ENCODE measurements at regions not wholly inside any gene's neighbourhood (a gene's known extent, or its start where the extent isn't known, plus 50 kb on each side); places are given as distances from the start of the nearest gene placed in this dataset.

DNA sequence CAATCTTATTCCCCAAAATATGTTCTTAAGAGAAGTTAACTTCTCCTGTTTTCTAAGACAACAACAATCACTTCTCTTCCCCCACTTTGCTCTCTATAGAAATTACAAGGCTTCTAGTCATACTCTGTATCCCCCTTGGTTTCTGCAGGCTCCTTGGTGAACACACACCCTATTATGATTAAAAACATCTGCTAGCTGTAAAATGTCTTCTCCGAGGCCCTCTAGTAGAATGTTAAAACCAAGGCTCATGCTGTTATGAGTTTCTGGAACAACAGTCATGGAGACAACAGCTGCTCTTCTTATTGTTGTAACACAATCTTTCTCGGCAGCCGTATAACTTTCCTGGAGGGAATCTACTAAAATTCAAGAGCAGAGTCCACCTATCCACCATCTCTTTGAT lies 397.5 kb upstream of the CCDC196 start:
- DNase-seq (ENCODE audit: low spot score in 2 of 2) (no peak), FAIRE-seq (no peak)

DNA sequence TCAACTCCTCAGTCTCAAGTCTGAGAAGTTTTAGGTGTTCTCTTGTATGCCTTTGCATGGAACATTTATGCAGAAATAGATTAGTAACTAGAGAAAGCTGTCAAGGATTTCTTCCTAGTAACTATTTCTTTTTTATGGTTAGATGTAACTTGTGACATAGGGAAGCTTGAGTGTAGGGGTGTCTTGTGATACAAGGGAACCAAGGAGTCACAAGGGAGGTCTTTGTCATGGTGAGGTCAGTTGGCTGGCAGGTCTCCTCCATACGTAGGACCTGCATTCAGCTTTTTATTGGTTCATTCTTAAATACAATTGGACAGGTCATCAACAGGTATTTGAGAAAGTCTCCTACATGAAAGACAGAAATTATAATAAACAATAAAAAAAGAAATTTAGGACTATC lies 394.0 kb upstream of the CCDC196 start:
- no peak for FAIRE-seq
- no peak for DNase-seq (ENCODE audit: low spot score in 2 of 2)

DNA sequence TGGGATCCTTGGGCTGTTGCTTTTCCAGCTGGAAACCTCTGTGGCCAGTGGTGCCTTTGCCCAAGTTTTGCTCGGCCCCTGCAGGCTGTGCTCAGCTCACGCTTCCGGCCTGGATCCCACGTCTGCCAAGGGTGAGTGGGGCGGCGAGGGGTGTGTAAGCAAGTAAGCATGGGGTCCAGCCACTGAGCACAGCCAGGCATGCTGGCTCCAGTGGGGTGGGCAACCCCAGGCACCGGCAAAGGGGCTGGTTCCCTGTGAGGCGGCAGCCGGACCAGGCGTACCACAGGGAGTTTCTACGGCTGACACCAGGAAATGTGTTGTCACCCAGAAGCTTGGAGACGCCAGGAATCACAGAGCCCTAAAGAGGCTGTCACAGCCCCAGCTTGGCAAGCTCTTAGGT lies 393.4 kb upstream of the CCDC196 start:
- no peak for FAIRE-seq
- no peak for DNase-seq (ENCODE audit: low spot score in 2 of 2)

DNA sequence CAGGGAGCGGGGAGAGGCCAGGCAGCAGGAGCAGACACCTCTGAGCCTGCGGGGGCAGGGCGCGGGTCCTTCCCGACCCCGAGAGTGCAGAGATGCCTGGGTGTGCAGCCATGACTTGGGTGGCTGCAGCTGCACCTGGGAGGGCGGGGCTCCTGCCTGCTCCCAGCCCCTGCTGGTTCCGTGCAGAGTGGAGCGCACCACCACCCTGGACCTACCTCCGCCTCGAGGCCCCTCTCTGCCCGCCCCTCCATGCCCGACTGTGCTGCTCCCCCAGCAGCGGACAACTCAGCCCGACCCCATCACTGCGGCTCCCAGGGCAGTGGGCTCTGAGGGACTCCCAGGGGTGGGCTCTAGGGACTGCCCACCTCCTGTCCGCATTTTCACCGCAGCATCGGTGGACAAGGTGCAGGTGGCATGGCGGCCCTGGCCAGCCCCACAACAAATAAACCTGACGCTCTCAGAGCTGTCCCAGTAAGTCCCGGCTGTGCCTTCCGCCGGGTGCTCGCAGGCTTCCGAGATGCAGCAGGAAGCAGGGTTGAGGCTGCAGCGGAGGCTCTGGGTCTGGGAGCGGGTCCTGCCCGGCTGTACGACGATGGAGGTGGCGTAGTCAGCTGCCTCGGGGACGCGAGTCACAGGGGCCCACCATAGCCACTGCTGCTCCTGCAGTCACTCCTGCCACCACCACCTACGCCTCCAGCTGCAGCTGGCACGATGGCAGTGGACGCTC lies 392.0 kb upstream of the CCDC196 start:
- no peak for DNase-seq (ENCODE audit: low spot score in 2 of 2)
- no peak for FAIRE-seq

DNA sequence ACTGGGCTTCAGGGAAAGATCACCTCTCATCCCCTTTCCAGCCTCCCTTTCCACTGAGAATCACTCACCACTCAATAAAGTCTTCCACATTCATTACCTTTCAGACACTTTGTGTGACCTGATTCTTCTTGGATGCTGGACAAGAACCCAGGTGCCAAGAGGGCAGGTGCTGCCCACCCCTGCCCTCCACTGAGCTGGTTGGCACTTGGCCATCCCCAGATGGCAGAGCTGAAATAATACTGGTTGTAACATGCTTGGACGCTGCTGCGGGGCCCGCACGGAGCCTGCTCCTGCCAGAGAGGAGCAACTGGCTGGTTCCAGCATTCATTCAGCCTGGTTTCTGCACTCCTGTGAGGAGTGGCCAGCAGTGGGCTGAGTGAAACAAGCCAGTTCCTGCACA lies 386.7 kb upstream of the CCDC196 start:
- FAIRE-seq (no peak), DNase-seq (ENCODE audit: low spot score in 2 of 2) (no peak)

DNA sequence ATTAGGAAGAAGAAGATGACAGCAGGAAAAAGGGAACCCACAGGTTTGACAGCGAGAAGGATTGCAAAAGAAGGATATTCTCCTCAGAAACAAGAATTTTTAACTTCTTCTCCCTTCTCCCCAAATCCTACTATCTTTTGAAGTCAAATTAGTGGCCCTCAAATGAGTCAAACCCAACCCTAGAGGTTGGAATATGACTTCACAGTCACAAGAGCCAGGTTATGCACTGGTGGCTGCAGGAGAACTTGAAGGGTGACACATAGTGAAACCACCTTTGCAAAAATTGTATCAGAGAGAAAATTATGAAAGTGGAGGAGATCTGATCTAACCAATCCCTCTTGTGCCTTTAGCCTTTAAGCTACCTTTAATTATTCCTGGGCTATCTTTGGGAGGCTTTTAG lies 386.2 kb upstream of the CCDC196 start:
- DNase-seq (ENCODE audit: low spot score in 2 of 2) (no peak), FAIRE-seq (no peak)

DNA sequence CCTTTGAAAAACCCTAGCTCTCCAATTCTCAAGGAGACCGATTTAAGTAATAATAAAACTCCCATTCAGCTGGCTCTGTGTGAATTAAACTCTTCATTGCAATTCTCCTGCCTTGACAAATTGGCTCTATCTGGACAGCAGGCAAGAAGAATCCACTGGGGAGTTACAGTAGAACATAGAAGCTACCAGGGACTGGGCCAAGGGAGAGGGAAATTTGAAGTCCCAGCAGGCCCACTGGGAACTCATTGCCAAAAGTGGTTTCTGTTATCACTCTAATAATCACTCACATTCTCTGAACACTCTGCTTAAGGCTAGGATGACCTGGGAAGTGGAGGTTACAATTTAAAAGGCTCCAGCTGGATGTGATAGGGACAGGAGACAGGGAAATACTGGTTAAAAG lies 384.5 kb upstream of the CCDC196 start:
- DNase-seq (ENCODE audit: low spot score in 2 of 2) (no peak), FAIRE-seq (no peak)

DNA sequence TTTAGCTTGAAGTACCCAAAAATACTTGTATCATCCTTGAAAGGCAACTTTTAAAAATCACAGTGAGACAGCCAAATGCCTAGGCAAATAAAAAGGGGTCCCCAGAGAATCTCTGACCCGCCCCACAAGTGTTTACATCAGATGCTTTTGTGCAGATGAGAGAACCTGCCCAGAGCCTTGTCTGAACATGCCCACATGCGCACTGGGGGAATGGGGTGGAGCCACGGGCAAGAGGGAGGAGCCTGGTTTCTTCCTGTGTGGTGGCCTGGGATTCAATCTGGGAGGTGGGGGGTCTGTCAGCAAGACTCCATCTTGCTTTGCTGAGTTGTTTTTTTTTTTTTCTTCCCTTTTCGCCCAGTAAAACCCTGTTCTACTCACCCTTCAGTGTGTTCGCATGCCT lies 381.7 kb upstream of the CCDC196 start:
- FAIRE-seq = no peak
- no peak for DNase-seq (ENCODE audit: low spot score in 2 of 2)

DNA sequence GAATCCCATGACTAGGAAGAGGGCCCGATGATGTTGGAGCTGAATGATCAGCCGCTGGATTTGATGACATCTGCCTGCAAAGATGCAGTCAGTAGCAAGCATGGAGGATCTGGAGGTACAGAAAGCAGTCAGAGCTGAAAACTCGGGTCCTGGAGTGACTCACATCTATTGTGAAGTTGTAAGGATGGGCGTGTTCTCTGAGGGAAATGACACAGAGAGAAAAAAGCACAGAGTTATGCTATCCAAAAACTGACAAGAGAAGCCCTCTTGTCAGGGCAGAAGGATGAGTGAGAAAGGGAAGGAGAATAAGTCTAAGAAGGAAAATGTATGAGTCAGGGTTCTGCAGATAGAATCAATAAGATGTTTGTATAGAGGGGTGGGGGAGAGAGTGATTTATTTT lies 380.4 kb upstream of the CCDC196 start:
- no peak for DNase-seq (ENCODE audit: low spot score in 2 of 2)
- FAIRE-seq = no peak

DNA sequence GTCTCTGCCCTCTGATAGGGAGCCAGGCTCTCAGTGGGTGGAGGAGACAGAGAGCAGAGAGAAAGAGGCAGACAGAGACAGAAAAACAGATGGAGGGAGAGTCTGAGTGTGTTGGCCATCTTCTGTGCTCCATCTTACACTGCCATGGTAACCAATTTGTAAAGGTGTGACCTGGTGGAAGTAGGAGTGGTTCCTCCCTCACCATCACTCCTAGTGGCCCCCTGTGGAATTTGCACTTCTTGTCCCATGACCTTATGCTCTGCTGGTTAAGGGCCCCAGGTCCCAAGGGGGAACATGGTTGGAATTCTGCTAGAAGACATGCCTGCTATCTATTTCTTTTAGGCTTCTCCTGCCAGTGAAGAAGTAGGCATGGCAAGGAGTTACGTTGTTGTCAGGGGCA lies 376.7 kb upstream of the CCDC196 start:
- FAIRE-seq = no peak
- no peak for DNase-seq (ENCODE audit: low spot score in 2 of 2)

DNA sequence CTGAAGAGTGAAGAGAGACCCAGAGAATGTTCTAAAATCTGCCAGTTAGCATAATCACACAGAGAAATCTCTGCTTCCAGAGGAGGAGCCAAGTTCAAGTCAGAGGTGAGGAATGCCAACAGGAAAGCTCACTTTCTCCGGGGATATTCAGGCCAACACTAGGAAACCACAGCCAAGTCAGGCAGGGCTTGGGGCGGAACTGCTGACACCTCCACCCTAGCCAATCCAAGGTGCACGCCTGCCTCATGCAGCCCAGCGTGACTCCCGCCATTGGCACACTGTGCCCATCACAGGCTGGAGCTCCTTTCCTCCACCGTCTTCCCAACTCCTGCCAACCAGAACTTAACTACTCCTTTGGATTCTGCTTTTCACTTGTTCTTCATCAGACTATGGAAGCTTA lies 374.3 kb upstream of the CCDC196 start:
- no peak for FAIRE-seq
- no peak for DNase-seq (ENCODE audit: low spot score in 2 of 2)

DNA sequence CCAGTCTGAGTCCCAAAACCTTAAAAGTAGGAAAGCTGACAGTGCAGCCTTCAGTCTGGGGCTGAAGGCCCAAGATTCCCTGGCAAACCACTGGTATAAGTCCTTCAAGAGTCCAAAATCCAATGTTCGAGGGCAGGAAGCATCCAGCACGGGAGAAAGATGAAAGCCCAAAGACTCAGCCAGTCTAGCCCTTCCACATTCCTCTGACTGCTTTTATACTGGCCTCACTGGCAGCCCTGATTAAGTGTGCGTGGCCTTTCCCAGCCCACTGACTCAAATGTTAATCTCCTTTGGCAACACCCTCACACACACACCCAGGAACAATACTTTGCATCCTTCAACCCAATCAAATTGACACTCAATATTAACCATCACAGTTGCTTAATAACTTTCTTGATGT lies 372.1 kb upstream of the CCDC196 start:
- FAIRE-seq = no peak
- DNase-seq (ENCODE audit: low spot score in 2 of 2) = no peak

DNA sequence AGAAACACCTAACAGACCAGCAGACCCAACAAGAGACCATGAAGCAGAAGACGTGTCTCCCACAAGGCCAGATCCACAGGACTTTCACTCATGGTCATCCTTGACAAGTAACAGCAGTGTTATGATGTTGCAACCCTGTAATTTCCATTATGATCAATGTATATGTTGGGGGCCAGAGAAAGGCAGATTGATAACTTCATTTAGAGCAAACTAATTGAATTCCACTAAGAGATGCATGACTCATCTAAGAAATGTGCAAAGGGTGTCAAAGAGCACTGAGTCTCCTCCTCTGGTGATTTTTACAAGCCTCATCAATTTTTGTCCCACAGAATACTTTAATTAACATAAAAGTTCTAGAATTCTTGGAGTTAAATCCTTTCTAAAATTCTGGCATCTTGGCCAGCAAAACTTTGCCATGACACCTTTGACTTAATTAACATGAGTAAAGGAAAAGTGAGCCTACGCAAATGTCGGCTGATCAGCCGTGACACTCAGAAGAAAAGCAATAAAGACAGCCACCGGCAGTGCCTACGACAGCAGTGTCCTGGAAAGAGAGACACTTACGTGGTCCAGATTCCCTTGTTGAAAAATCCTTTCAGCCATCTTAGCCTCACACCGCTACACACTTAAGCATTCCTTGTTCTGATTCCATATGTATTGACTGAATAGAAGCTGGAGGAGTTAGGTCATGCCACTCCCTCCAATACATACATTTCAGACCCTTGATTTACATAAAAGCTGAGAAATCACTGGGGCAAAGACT lies 370.2 kb upstream of the CCDC196 start:
- DNase-seq (ENCODE audit: low spot score in 2 of 2) = no peak
- FAIRE-seq = no peak

DNA sequence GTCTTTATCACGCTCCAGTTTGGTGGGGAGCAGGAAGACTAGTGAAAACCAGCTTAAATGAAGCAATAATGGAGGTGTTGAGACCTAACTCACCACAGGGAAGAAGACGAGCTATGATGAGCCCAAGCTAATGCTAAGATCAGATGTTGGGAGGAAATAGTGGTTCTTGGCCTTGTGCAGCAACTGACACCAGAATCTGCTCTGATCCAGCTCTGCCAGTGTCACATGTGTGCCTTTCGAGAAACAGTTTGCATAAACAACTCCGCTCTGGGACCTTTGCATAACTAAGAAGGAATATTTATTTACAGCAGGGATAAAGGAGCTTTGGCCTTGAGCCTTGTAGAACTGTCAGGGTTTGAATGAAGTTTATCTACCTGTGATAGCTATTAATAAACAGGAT lies 369.4 kb upstream of the CCDC196 start:
- FAIRE-seq = no peak
- no peak for DNase-seq (ENCODE audit: low spot score in 2 of 2)

DNA sequence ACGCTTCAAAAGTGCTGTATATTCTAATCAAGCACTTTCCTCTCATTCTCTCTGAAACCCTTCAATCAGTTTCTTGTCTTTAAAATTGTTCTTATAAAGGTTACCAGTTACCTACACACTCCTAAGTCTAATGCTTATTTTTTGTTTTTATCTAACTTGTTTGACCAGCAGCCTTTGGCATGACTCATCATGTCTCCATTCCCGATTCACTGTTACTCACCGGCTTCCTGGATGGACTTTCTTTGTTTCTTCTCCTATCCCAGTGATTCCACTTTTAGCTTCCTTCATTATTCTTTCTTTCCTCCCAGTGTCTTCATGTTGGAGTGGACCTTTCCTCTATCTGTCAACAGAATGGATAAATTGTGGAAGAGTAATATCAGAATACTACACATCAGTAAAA lies 368.6 kb upstream of the CCDC196 start:
- FAIRE-seq (no peak), DNase-seq (ENCODE audit: low spot score in 2 of 2) (no peak)

DNA sequence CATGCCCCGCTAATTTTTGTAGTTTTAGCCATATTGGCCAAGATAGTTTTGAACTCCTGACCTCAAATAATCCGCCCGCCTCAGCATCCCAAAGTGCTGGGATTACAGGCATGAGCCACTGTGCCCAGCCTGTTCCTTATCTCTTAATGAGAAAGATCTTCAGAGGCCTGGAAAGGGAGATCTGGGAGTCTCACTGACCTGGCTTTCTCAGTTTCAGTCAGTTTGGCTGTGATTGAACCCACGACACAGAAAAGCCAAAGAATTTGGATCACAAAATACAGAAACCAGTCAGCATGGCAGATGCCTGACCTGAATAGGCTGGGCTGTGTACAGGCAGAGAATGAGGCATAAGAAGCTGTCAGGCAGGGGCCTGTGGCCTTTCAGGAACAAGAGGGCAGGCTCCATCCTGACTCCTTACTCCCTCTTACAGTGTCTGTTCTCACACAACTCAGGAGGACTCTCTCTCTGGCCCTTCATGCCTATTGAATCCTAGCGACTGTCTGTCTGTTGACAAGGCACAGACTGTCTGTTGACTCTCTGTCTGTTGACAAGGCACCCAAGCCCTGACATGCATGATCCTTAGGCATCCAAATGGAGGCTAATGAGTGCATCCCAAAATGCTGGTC lies 366.5 kb upstream of the CCDC196 start:
- no peak for FAIRE-seq
- no peak for DNase-seq (ENCODE audit: low spot score in 2 of 2)

DNA sequence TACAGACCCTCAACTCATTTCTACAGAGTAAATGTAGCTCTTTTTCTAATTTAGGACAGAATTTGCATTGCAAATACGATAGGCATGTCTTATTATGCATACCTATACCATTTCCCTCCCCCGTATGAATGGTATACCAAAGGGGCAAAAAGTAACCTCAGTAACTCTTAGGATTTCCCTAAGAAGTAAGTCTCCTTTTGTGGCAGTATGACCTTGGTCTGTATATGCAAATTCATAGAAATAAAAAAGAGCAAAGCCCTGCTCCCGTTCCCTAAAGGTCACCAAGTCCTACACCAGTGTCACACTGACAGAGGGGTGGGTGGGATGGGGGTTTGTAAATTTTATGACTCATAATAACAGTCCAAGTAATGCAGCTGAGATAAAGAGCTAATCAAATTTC lies 365.8 kb upstream of the CCDC196 start:
- FAIRE-seq = no peak

DNA sequence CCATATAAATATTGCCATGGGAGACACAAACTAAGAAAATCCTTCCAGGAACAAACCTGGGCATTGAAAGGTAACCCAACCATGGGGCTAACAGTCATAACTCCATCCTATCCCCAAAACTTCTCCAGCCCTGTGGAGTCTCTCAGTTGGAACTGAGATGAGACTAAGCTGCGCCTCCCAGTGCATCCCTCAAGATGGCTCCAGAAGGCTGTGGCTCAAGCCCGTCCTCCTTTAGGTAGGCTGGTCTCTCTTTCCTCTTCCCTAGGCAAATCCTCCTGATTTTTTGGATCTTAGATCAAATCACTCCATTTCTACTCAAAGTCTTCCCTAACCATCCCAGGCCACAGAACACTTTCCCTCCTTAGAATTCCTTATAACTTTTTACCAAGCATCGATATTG lies 364.3 kb upstream of the CCDC196 start:
- FAIRE-seq (no peak), DNase-seq (ENCODE audit: low spot score in 2 of 2) (no peak)

More for the DNA sequence above, 365.8 kb upstream of the CCDC196 start:
- no peak for DNase-seq (ENCODE audit: low spot score in 2 of 2)

DNA sequence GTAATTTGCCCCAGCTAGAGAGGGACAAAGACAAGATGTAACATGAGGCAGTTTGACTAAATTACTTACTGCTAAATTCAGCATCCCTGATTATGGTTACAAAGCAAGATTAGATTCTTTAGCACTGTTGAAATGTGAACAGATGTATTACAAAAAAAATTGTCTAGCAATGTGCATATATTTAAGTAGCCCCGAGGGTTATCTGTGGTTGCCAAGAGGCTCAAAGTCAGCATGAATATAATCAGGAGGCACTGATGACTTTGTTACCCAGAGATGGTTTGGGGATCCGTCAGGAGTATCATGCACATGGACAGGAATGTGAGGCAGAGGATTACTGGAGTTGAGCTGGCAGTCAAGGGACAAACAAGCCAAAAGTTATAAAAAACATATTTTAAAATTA lies 356.9 kb upstream of the CCDC196 start:
- FAIRE-seq (no peak), DNase-seq (ENCODE audit: low spot score in 2 of 2) (no peak)

DNA sequence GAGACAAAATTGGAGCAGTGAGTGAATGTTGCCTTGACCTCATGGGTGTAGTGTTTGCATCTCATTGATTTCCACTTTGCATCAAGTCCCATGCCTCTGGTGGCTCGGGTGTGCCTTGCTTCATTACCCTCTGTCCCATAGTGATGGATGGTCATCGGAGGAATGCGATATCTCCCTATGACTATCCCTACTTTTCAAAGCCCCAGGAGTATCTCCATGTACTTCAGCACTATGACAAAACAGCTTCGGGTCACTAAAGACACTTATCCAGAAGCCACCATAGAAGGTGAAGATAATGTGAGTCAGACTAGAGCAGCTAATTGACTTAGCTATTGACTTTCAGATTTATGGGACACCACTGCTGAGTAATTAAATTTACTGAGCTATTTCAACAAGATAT lies 355.1 kb upstream of the CCDC196 start:
- DNase-seq (ENCODE audit: low spot score in 2 of 2) (no peak), FAIRE-seq (no peak)

DNA sequence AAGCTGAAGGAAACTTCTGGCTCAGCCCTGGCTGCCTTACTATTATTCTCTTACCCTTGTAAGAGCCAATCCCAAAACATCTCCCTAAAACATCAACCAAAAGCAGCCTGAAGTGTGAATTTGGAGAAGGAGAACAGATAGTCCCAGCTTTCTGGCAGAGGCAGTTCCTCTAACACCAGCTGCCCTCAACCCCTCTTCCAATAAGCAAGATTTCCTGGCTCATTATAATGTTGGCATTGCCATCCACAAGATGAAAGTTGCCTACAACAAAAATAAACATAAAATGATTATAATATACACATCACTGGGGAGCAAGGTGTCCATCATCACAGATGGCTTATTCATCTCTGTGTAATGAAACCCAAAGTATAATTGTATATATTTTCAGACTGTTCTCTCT lies 352.5 kb upstream of the CCDC196 start:
- DNase-seq (ENCODE audit: low spot score in 2 of 2) (no peak), FAIRE-seq (no peak)

DNA sequence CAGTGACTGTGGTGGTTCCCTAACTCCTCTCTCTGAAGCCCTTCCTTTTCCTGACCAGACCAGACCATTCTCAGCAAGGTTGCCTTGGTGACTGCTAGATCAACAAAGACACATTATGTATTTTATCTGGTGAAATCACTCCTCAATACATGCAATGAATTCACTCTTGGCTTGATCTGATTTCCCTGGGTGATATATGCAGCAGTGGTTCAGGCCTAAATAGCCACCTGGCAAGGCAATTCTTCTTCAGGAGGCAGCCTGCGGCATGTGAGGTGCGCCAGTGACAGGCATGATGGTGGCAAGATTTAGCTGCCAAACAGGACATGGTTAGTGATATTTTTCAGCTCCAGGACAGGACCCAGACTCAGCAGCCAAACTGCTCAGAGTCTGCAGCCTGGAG lies 350.3 kb upstream of the CCDC196 start:
- FAIRE-seq (no peak), DNase-seq (ENCODE audit: low spot score in 2 of 2) (no peak)

Data from frontal cortex (tissue), 3 donors.